ENCODE measurements at regions not wholly inside any gene's neighbourhood (a gene's known extent, or its start where the extent isn't known, plus 50 kb on each side); places are given as distances from the start of the nearest gene placed in this dataset.

- TF ChIP-seq, protein P1, sequence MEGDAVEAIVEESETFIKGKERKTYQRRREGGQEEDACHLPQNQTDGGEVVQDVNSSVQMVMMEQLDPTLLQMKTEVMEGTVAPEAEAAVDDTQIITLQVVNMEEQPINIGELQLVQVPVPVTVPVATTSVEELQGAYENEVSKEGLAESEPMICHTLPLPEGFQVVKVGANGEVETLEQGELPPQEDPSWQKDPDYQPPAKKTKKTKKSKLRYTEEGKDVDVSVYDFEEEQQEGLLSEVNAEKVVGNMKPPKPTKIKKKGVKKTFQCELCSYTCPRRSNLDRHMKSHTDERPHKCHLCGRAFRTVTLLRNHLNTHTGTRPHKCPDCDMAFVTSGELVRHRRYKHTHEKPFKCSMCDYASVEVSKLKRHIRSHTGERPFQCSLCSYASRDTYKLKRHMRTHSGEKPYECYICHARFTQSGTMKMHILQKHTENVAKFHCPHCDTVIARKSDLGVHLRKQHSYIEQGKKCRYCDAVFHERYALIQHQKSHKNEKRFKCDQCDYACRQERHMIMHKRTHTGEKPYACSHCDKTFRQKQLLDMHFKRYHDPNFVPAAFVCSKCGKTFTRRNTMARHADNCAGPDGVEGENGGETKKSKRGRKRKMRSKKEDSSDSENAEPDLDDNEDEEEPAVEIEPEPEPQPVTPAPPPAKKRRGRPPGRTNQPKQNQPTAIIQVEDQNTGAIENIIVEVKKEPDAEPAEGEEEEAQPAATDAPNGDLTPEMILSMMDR (IDR thresholded peaks at IDR 0.05) = no peak
- no peak for TF ChIP-seq POLR2AphosphoS5 (IDR thresholded peaks at IDR 0.05)
These were observed 657.8 kb upstream of the B3GAT1 start for GRCh38 chr11:135069890-135070289.
